Inflammatory macrophage (primary cell): ENCODE measurements at regions not wholly inside any gene's neighbourhood (a gene's known extent, or its start where the extent isn't known, plus 50 kb on each side); places are given as distances from the start of the nearest gene placed in this dataset.
A peak's percentile ranks its signal among the peaks of the same experiment; 100 is the strongest.

Experiments used
- DNase-seq, 2 donors: peaks; one replicate each; pipeline ENCODE4 v3.0.0-alpha.2; 2020 to 2022

DNA sequence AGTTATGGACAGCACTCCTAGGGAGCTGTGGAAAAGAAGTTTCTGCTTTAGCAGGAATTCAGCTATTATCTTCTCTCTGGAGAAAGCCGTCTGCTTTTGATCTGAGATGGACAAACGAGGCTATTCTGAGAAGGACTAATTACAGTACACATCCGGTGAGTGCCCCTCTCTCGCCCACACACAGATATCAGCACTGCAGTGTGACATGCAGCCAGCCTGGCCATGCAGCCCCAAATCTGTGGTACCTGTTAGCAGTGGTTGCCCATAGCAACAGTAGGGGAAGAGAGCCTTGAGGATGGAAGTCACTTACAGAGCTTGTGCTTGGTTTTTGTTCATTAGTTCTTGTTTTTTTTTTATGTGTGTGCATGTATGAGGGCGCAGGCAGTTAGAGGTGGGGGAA, 73.9 kb upstream of the TRIB2 start:
- no peak for DNase-seq

GRCh38 chr2:12649602-12650400, 66.9 kb upstream of the TRIB2 start:
- no peak for DNase-seq

DNA sequence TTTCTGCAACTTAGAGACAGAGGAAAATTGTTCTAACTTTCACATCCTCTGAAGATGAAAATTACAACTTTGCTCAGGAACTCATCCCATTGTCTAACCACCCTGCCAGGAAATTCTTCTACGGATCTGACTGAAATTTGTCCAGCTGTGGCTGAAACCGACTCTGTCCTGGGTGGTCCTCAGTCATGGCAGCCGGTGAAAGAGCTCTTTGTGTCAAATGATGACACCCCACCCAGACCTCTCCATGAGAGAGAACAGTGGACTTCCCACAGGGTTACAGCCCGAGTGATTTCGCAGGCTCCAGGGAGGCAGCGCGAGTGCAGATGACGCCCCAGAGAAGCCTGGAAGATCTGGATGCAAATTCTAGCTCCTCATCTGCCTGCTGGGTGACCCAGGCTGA, 65.1 kb upstream of the TRIB2 start:
- DNase-seq = no peak

DNA sequence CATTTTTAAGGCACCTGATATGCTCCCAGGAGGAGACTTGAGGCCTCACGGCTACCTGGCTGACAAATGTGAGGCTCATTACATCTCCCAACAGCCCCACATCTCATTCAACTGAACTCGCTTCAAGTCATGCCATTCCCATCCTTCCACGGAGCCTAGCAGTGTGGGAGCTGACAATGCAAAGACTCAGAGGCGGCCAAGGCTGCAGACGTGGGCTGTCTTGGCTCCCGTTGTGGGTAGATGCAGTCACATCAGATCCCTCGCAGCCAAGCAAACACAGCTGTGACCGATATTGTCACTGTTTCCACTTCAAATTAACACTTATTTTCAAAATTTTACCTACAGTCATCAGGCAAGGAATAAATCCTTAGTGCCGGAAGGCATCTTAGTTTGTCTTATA, 64.0 kb upstream of the TRIB2 start:
- no peak for DNase-seq

GRCh38 chr2:12657560-12657959, 59.2 kb upstream of the TRIB2 start:
- no peak for DNase-seq

DNA sequence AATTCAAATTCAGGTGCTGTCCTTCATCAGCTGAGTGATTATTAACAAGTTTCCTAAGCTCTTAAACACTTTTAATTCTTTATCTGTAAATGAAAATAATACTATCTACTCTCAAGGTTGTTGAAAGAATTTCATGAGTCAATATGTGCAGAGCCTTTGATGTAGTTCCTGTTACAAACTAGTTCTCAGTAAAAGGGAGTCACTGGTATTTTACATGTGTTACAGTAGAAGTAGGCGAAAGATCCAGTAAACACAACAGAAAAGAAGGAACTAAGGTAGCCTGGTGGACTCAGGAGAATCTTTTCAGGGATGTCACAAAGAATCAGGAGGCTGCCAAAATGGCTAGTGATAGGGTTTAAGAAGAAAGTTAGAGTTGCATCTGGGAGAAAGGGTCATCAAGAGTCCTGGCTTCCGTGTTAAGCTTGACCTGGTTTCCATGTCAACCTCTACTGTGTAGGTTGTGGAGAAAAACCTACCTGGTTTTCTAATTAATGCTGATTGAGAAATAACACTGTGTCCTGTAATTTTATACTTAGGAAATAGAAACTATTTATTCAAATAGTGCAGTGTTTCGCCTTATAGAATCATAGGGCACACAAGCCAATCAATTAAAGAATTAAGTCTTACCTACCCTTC, 58.3 kb upstream of the TRIB2 start:
- peak; percentile 1 to 24 for DNase-seq

- peak in 1 of 2 donors; percentile 17 for DNase-seq
Observed at GRCh38 chr2:12661489-12661888, 55.2 kb upstream of the TRIB2 start.

- no peak for DNase-seq
Observed at GRCh38 chr2:12663306-12664037, 53.3 kb upstream of the TRIB2 start.

DNA sequence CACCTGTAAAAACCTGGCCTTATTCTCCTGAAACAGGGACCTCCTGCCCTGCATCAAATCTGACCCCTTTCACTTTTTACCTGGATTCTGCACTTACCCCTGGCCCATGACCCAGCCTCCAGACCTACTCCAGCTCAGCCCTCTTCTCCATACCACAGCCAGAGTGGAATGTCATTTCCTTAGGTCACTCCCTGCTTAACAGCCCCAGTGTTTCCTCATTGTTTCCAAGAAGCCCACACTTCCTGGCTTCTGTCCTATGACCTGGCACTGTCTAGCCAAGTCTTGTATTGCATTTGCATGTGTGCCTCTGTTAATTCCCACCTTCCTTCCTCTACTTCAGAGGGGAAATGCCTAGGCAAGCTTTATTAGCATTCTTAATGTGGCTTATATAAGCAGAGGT, 51.4 kb upstream of the TRIB2 start:
- DNase-seq = peak in 1 of 2 donors; percentile 6

DNA sequence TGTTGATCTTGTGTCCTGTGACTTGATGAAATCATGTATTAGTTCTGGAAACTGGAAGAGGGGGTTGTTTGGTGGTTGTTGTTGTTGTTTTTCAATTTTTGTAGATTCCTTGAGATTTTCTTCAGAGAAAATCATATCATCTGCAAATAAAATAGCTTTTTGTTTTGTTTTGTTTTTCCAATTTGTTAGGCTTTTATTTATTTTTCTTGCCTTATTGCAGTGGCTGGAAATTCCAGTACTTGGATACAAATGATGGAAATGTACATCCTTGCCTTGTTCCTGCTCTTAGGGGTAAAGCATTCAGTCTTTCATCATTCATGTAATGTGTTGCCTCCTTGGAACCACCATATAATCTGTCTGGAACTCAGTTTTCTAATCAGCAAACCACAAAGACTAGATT, 50.3 kb upstream of the TRIB2 start:
- DNase-seq = no peak
